ENCODE measurements at regions not wholly inside any gene's neighbourhood (a gene's known extent, or its start where the extent isn't known, plus 50 kb on each side); places are given as distances from the start of the nearest gene placed in this dataset.

GRCh38 chr1:4330805-4331766 lies 323.3 kb upstream of the AJAP1 start:
- DNase-seq, result no peak

GRCh38 chr1:4331767-4332163 lies 322.6 kb upstream of the AJAP1 start:
- no peak for DNase-seq

- no peak for DNase-seq
Measured at GRCh38 chr1:4336507-4336906, 317.9 kb upstream of the AJAP1 start.

- no peak for DNase-seq
Measured at GRCh38 chr1:4341421-4341820, 313.0 kb upstream of the AJAP1 start.

- no peak for DNase-seq
Measured at GRCh38 chr1:4344065-4344732, 310.2 kb upstream of the AJAP1 start.

GRCh38 chr1:4345094-4345493 lies 309.3 kb upstream of the AJAP1 start:
- DNase-seq, result no peak

GRCh38 chr1:4346131-4346530 lies 308.3 kb upstream of the AJAP1 start:
- DNase-seq, result no peak

GRCh38 chr1:4351453-4351852 lies 303.0 kb upstream of the AJAP1 start:
- DNase-seq, result no peak

- DNase-seq, result no peak
Measured at GRCh38 chr1:4353090-4353856, 301.1 kb upstream of the AJAP1 start.

GRCh38 chr1:4355839-4356238 lies 298.6 kb upstream of the AJAP1 start:
- no peak for DNase-seq

- no peak for DNase-seq
Measured at GRCh38 chr1:4362314-4363044, 291.9 kb upstream of the AJAP1 start.

- no peak for DNase-seq
Measured at GRCh38 chr1:4366091-4366490, 288.3 kb upstream of the AJAP1 start.

GRCh38 chr1:4367230-4367777 lies 287.1 kb upstream of the AJAP1 start:
- DNase-seq, result no peak

GRCh38 chr1:4369335-4369734 lies 285.1 kb upstream of the AJAP1 start:
- DNase-seq, result no peak

- DNase-seq, result no peak
Measured at GRCh38 chr1:4371849-4372248, 282.6 kb upstream of the AJAP1 start.

GRCh38 chr1:4375812-4376211 lies 278.6 kb upstream of the AJAP1 start:
- DNase-seq, result no peak

- DNase-seq, result peak in 1 of 2 experiments; percentile 17
Measured at GRCh38 chr1:4379451-4380175, 274.8 kb upstream of the AJAP1 start.

GRCh38 chr1:4380564-4381168 lies 273.7 kb upstream of the AJAP1 start:
- no peak for DNase-seq

- no peak for DNase-seq
Measured at GRCh38 chr1:4393191-4393590, 261.2 kb upstream of the AJAP1 start.

GRCh38 chr1:4394366-4394765 lies 260.0 kb upstream of the AJAP1 start:
- no peak for DNase-seq

GRCh38 chr1:4395158-4395557 lies 259.3 kb upstream of the AJAP1 start:
- no peak for DNase-seq

All from activated T-cell treated with anti-CD3 and anti-CD28 coated beads, Interleukin-2, amount 50 U/mL, for 48 hours (primary cell).